Right forelimb (tissue), 1 donor: ENCODE measurements at regions not wholly inside any gene's neighbourhood (a gene's known extent, or its start where the extent isn't known, plus 50 kb on each side); places are given as distances from the start of the nearest gene placed in this dataset.
A peak's percentile ranks its signal among the peaks of the same experiment; 100 is the strongest.
"Not testable (repeated sequence)": the region's sequence is repeated elsewhere in the genome, so short reads cannot be mapped to it uniquely, and the experiment has no call there.

Experiments used
- DNase-seq: peaks from one replicate; pipeline ENCODE4 v3.0.0-alpha.2; 2018

DNA sequence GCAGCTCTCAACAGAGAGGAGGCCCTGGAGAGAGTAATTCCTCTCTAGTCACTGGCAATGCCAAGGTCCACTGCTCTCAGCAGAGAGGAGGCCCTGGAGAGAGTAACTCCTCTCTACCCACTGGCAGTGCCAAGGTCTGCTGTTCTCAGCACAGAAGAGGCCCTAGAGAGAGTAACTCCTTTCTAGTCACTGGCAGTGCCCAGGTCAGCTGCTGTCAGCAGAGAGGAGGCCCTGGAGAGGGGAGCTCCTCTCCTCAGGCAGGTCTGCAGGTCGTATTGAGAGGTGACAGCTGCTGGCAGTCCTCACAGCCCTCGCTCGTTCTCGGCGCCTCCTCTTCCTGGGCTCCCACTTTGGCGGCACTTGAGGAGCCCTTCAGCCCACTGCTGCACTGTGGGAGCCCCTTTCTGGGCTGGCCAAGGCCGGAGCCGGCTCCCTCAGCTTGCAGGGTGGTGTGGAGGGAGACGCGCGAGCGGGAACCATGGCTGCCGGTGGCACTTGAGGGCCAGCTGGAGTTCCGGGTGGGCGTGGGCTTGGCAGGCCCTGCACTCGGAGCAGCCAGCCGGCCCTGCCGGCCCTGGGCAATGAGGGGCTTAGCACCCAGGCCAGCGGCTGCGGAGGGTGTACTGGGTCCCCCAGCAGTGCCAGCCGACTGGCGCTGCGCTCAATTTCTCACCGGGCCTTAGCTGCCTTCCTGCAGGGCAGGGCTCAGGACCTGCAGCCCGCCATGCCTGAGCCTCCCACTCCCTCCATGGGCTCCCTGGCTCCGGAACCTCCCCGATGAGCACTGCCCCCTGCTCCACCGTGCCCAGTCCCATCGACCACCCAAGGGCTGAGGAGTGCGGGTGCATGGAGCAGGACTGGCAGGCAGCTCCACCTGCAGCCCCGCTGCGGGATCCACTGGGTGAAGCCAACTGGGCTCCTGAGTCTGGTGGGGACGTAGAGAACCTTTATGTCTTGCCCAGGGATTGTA is 642.9 kb downstream of the PRR16 start:
- not testable (repeated sequence) for DNase-seq

DNA sequence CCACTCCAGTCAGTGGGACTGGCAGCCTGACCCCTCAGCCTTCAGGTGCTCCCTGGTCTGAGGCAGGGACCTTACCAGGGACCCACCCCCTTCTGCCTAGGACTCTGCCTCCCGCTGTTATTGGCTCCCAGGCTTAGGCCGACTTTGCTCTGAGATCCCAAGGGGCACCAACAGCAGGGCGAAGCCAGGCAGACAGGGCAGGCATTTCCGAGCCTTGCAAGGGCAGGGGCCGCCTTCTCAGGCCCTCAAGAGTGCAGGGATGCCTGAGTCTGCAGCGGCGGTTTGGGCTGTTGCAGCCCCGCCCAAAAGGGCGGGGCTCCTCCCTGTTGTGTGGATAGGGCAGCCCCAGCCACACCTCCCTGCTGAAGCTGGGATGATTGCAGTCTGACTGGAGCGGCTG is 644.6 kb downstream of the PRR16 start:
- no peak for DNase-seq

DNA sequence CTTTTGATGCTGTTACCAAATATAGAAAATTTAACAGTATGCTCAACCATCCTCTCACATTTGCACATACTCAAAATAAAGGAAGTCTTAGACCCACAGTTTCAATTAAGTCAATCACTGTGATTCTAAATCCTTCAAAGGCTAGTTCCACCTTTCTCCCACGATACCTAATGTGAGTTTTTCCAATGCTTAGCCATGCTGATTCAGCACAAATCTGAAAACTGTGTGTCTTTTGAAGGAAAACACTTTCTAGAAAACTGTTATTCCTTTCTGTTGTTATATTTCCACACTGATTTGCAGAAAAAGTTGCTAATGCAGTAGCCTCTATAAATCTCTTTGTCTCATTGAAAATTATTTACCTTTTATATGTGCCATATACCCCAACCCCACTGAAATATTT is 645.7 kb downstream of the PRR16 start:
- DNase-seq, result no peak

DNA sequence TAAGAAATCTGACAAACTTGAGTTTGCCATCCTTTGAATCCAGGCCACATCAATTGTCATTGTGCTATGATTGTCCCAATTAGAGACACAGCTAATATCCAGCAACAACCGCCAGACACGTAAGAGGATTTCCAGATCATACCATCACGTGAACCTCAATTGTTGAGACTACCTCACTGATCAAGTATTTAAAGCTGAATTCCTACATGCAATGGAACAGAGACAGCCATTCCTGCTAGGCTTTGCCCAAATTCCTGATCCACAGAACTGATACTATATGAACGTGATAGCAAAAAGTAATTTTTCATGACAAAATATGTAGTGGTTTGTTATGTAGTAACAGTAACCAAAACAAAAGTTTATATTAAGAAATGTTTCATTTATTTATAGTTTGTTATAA is 657.7 kb downstream of the PRR16 start:
- DNase-seq, result no peak

DNA sequence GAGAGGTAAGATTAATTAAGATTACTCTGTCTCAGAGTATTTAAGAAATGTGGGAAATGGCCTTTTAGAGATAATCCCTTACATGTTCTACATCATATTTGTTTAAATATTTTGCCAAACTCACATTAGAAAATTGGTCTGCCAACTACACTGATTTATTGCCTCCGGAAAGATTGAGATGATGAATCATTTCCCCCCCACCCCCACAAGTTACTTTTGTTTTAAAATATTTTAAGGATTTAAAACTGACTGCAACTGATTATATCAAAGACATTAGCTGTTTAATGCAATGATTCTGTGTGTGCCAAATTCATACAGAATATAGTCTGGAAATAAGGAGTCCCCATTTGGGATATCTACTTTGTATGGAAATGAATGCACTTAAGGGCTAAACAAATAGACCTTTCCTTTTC is 674.4 kb downstream of the PRR16 start:
- no peak for DNase-seq

DNA sequence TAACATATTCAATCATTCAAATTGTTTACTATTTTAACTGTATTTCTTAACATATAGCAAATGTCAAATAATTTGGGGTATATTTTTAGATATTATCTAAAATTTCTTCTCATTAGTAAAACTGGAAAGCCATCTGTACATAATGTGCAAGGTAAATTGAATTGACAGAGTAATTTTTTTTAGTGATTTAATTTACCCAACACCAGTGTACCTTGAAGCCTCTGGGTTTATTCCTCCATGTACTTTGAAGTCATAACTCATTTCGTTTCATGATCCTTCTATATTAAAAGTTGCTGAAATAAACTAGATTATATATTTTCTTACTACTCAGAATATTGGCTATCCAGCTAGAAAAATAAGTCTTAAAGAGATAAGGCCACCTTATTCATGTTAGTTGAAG is 674.9 kb downstream of the PRR16 start:
- DNase-seq, result no peak

DNA sequence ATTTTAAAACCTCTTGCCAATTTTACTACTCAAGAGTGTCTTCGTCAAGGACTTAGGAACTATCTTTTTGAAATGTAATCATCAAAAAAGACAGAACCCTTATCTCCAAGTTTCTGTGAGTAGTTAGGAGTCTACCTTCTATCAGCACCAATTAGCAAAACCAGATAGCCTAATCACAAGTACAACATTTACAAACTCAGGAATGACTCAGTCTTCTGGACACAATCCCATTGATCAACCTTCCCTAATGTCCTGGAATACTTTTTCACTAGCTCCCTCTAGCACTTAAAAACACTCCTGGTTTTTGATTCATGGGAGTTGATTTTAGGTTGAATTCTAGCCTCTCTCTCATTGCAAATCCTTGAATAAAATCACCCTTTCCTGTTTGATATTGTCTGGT is 680.7 kb downstream of the PRR16 start:
- no peak for DNase-seq

DNA sequence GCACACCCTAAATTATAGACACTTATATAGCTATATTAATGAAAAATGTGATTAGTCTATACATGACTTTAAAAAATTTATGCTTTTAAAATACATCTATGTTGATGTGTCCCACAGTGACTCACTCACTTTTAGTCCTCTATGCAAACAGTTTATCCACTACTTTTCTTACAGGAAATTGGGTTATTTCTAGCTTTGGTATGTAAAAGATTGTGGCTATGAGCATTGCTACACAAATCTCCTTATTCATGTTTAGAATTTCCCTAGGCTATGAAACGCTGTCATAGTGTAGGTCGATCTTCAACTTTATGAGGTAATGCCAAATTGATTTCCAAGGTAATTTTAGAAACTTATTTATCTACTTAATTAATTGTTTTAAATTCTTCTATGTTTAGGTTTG is 687.4 kb downstream of the PRR16 start:
- DNase-seq, result no peak

DNA sequence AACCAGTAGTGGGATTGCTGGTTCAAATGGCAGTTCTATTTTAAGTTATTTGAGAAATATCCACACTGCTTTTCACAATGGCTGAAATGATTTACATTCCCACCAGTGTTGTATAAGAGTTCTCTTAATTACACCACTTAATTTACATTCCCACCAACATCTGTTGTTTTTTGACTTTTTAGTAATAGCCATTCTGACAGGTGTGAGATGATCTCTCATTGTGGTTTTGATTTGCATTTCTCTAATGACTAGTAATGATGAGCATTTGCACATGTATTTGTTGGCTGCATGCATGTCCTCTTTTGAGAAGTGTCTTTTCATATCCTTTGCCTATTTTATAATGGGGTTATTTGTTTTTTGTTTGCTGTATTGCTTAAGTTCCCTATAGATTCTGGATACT is 688.3 kb downstream of the PRR16 start:
- no peak for DNase-seq

DNA sequence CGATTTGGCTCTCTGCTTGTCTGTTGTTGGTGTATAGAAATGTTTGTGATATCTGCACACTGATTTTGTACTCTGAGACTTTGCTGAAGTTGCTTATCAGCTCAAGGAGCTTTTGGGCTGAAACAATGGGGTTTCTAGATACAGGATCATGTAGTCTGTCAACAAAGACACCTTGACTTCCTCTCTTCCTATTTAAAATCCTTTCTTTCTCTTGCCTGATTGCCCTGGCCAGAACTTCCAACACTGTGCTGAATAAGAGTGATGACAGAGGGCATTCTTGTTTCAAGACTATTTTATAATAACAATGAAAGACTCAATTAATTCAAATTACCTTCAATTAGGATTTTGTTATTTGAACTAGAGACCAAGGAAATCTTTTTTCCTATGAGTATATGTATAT is 692.5 kb downstream of the PRR16 start:
- DNase-seq, result no peak

DNA sequence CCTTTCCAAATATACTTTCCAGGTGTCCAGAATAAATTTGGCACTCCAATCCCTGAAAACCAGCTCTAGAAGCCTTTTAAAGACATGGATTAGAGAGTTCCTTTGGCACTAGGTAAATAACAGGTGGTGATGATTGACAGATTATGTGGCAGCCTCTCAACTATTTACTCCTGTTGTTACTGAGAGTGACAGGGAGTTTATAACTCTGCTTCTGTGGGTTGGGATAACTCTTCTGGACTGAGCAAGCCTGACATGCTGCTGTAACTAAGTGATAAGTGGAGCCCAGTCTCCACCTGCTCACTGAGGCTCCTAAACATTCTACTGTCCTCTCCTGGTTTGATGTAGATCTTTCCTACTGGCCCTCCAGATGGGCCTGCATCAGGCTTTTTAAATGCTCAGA is 693.2 kb upstream of the FTMT start:
- no peak for DNase-seq

DNA sequence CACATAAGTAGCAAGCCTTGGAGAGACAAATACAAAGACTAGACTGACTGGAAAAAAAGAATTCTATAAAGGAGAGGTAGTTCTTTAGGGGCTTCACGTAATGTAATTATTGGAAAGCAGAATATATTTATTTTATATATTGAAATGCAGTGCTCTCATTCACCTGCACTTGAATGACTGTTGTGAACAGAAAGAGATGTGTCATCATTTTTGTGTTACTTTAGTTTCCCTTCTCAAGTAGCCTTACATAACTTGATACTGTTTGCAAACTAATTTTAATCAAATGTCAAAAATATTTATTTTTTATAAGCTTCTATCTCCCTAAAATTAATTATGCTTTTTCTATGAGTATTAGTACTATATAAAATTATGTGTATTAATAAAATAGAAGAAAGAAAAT is 691.1 kb upstream of the FTMT start:
- DNase-seq, result no peak

DNA sequence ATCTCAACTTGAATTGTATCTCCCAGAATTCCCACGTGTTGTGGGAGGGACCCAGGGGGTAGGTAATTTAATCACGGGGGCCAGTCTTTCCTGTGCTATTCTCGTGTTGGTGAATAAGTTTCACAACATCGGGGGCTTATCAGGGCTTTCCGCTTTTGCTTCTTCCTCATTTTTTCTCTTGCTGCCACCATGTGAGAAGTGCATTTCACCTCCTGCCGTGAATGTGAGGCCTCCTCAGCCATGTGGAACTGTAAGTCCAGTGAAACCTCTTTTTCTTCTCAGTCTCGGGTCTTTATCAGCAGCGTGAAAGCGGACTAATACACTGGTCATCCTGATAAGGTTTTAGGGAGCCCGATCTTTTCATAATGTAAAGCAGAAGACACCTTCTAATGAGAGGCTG is 687.0 kb upstream of the FTMT start:
- no peak for DNase-seq

DNA sequence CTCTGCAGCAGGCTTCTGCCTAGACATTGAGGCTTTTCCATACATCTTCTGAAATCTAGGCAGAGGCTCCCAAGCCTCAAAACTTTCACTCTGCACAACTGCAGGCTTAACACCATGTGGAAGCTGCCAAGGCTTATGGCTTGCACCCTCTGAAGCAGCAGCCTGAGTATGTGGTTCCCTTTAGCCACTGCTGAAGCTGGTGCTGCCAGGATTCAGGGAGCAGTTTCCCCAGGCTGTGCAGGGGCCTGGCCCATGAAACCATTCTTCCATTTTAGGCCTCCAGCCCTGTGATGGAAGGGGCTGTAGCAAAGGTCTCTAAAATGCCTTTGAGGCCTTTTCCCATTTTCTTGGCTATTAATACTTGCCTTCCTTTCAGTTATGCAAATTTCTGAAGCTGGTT is 680.3 kb upstream of the FTMT start:
- DNase-seq, result no peak

DNA sequence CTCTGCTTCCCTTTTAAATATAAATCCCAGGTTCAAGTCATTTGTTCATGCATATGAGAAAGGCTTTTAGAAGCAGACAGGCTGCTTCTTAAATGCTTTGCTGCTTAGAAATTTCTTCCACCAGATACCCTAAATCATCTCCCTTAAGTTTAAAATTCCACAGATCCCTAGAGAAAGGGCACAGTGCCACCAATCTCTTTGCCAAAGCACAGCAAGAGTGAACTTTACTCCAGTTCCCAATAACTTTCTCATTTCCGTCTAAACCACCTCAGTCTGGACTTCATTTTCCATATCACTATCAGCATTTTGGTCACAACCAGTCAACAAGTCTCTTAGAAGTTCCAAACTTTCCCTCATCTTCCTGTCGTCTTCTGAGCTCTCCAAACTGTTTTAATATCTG is 679.8 kb upstream of the FTMT start:
- DNase-seq, result no peak

DNA sequence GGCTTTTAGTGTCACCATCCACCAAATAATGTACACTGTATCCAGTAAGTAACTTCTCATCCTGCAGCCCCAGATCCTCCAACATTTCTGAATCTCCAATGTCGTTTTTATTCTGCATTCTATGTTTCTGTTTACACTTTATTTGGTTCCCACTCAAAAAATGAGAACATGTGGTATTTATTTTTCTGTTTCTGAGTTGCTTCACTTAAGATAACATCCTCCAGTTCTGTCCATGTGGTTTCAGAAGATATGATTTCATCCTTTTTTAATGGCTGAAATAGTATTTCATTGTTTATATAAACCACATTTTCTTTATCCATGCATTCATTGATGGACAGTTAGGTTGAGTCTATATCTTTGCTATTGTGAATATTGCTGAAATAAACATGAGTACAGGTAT is 677.3 kb upstream of the FTMT start:
- no peak for DNase-seq

DNA sequence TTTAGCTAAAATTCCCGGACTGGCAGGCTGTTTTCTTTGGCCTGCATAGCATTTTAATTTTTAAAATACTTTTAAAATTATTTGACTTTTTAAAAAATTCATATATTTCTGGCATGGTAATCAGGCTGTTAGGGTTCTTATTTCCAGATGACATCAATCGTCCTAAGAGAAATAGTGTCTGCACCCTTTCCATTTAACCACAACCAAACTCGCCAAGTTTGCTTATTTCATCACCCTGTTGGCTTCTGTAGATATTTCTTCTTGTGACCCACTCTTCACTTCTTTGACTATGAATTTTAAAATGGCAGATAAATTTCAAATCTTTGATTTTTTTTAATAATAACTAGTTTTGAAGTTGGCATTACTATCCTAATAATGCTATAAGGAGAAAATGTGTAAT is 675.7 kb upstream of the FTMT start:
- no peak for DNase-seq

DNA sequence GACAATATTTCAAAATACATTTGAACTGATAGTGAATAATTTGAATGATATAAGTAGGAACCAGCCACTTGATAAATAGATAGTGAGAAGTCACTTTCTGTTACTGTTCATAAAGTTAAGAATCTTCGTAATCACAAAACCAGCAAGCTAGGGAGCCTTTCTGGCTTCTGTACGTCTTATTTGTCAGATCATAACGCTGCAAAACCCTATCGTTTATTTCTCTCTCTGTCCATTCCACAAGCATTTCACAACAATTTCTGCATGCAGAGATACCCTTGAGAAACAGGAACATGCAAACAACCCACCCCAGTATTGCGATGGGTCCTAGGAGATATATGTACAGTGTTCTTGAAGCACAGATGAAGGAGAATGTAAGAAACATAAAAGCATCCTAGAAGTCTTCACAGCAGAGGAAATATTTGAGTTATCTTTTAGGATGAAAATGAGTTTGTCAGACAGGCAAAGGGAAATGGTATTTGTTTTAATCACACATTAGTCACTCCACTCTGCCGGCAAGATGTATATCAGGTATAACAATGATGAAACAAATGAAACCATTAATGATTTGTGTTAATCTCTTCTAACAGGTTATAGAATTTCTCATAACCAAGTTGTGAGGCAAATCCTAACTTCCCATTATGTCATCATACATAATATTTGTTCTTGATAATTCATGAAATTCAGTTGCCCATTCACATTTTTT is 668.7 kb upstream of the FTMT start:
- no peak for DNase-seq

DNA sequence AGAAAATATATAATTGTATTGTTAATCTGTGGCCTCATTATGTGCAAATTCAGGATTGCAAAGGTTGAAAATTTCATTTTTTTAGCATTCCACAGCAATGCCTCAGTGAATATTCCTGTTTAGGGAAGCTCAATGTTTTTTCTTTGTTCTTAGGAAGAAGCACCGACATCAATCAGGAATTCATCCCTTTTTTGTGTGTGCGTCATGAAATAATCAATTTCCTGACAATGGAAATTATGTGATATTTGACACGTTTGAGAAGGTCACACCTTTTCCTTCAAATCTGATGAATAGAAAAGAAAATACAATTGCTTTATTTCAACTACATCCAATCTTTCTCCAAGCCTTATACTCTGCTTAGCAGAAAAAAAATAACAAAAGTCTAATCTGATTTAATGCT is 662.8 kb upstream of the FTMT start:
- DNase-seq, result no peak

DNA sequence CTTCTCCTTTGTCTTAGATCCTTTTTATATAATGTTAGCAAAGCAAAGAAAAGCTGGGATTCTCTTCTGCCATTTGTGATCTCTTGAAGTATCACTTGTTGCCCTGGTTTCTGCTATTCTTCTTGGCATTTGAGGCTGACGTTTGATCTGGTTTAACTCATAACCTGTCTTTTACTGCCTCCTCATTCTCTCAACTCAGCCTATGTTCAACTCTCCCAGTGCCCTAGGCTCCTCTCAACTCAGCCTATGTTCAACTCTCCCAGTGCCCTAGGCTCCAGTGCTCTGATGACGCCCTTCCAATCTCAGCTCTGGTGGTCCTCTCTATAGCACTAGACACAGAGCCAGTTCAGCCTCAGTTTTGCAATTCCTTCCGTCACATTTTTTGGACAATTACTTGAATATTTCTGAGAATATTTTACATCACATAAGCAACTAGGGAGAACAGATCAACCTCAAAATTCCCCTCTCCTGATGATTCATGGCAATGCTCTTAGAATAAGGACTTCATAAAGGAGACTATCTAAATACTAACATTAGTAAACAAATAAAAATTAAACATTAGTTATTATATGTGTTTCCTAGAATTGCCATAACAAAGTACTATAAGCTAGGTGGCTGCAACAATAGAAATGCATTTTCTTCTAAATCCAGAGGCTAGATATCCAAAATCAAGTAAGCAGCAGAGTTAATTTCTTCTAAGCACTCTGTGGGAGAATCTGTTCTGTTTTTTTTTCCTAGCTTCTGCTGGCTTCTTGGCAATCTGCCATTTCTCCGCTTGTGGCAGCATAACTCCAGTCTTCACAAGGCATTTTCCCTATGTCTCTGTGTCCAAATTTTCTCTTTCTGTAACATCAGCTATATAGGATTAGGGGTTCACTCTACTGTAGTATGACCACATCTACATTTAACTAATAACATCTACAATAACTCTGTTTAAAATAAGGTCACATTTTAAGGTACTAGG is 662.1 kb upstream of the FTMT start:
- DNase-seq, result no peak

DNA sequence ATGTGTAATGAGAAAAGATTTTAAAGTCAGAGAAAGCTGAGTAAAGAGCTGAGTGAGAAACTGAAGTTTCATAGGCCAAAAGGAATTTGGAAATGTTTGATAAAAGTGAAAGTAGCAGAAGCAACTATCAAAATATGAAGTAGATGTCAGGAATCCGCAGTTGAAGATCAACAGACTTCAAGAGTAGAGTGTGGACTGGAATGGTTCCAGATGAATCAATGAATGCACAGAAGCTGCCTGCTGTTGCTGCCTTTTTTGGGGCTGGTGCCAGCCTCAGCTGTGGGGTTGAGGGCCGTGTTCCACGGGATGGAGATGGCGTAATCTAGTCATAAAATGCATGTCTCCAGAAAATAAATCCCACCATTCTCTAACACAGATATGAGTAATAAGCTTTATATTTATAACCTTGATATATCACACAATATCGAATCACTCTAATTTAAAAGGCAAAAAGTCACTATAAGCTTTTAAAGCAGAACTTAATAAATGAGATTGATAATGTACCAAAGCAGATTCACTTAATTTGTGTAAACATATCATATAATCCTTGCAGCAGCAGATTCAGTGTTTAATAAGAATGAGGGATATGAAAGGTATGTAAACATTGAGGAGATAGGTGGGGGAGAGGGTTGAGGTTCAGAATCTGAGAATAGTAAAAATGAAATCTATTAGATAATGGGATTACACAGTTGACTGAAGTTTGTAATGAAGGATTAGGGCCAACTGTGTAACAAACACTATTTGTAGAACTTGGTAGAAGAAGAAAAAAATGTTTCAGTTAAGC is 652.3 kb upstream of the FTMT start:
- DNase-seq, result peak; percentile 44

DNA sequence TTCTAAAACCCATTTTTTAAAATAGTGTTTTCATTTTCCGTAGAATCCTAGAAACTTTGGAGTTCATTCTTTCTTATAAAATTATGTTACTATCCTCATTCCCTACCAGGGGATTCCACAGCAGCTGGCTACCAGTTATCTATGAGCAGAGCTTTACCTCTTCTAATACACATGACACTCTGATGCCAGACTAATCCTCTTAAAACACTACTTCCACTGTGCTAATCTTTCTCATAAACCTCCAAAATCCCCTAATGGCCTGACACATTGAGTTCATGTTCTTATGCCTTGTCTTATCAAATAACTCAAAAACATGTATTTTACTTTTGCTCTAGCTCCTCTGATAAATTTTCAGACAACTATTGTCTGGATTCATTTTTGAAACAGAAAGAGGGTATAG is 633.6 kb upstream of the FTMT start:
- no peak for DNase-seq
